HEK293T (cell line): ENCODE measurements at regions not wholly inside any gene's neighbourhood (a gene's known extent, or its start where the extent isn't known, plus 50 kb on each side); places are given as distances from the start of the nearest gene placed in this dataset.

ENCODE experiments used
- ELF4 ChIP-seq: fragments of 450-650 bp; IDR thresholded peaks from 2 replicates; pipeline ENCODE4 v1.6.1; 2017; ENCODE audit warnings: antibody characterized with exemption
- FOXM1 ChIP-seq: fragments of 450-650 bp; IDR thresholded peaks from 2 replicates; pipeline ENCODE4 v1.6.1; 2017; ENCODE audit warnings: mild to moderate bottlenecking, borderline replicate concordance
- SP1 ChIP-seq: fragments of 450-650 bp; IDR thresholded peaks from 2 replicates; pipeline ENCODE4 v1.6.1; 2017

DNA sequence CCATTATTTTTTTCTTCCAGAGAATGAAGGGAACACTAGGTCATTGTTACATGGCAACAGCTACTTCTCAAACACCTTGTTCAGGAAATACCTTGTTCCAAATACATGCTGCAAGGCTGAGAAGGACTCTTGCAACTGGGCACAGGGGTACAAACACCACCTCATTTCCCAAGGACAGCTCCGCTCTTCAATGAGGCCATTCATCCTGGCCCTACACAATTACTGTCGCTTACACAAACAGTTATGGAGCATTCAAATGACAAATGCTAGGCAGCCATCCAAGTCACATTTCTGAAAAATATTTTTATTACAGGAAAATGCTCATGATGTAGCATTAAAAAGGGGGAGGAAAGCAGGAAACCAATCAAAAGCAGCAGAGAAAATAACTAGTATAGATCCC lies 611.9 kb downstream of the DHX35 start:
- no peak for TF ChIP-seq SP1
- TF ChIP-seq FOXM1: no peak
- TF ChIP-seq ELF4: no peak
